ENCODE measurements at regions not wholly inside any gene's neighbourhood (a gene's known extent, or its start where the extent isn't known, plus 50 kb on each side); places are given as distances from the start of the nearest gene placed in this dataset.

- ChIA-PET POLR2A (no interaction called here), CTCF (interaction anchor here (1.4 kb wide), 1 partner anchor 325 kb away, joined by 3 read pairs; no protein-coding TSS in a partner anchor)
- no peaks in the 10 kb centered on the region for H3K36me3 Mint-ChIP-seq (ENCODE audit: low read depth)
- H3K9me3 Mint-ChIP-seq = peaks cover 2% of the 10 kb centered on the region
- DNase-seq (no peak), ATAC-seq (ENCODE audit: low read depth) (no peak)
- no peak overlapping the region for H3K4me3 Mint-ChIP-seq
- no peak overlapping the region for H3K27ac Mint-ChIP-seq
- no peaks in the 10 kb centered on the region for H3K4me1 Mint-ChIP-seq
- TF ChIP-seq, protein P1, sequence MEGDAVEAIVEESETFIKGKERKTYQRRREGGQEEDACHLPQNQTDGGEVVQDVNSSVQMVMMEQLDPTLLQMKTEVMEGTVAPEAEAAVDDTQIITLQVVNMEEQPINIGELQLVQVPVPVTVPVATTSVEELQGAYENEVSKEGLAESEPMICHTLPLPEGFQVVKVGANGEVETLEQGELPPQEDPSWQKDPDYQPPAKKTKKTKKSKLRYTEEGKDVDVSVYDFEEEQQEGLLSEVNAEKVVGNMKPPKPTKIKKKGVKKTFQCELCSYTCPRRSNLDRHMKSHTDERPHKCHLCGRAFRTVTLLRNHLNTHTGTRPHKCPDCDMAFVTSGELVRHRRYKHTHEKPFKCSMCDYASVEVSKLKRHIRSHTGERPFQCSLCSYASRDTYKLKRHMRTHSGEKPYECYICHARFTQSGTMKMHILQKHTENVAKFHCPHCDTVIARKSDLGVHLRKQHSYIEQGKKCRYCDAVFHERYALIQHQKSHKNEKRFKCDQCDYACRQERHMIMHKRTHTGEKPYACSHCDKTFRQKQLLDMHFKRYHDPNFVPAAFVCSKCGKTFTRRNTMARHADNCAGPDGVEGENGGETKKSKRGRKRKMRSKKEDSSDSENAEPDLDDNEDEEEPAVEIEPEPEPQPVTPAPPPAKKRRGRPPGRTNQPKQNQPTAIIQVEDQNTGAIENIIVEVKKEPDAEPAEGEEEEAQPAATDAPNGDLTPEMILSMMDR (IDR thresholded peaks at IDR 0.05) = no peak
- peaks cover 14% of the 10 kb centered on the region for H3K27me3 Mint-ChIP-seq
- intact Hi-C loops (cut with micrococcal nuclease) = no loop called here
Measured at GRCh38 chr18:74023220-74023619, 124.4 kb downstream of the FBXO15 start.

DNA sequence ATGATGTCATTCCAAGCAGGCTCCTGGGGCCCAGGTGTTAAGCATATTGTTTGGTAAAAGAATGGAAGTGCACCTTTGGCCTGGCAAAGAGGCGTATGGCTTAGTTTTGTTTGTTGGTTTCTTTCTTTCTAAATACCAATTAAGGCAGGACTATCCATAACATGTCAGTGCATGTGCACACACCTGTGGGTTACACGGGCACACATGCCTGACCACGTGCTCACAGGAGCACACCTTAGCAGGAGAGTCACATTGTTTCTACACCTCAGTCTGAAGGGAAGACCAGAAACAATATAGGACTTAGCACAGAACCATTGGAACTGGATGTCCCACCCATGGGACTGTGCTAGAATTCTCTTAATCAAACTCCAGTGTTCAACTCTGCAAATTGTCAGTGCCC, 127.8 kb downstream of the FBXO15 start:
- TF ChIP-seq, protein P1 (IDR thresholded peaks at IDR 0.05) = no peak
- no peak for ATAC-seq (ENCODE audit: low read depth)
- no peak overlapping the region for H3K27ac Mint-ChIP-seq
- no peaks in the 10 kb centered on the region for H3K4me1 Mint-ChIP-seq
- CTCF ChIA-PET = no interaction called here
- H3K9me3 Mint-ChIP-seq = peaks cover 4% of the 10 kb centered on the region
- POLR2A ChIA-PET = no interaction called here
- DNase-seq = no peak
- no peak overlapping the region for H3K4me3 Mint-ChIP-seq
- H3K36me3 Mint-ChIP-seq (ENCODE audit: low read depth) = no peaks in the 10 kb centered on the region
- intact Hi-C loops (cut with micrococcal nuclease) = no loop called here
- peaks cover 12% of the 10 kb centered on the region for H3K27me3 Mint-ChIP-seq

DNA sequence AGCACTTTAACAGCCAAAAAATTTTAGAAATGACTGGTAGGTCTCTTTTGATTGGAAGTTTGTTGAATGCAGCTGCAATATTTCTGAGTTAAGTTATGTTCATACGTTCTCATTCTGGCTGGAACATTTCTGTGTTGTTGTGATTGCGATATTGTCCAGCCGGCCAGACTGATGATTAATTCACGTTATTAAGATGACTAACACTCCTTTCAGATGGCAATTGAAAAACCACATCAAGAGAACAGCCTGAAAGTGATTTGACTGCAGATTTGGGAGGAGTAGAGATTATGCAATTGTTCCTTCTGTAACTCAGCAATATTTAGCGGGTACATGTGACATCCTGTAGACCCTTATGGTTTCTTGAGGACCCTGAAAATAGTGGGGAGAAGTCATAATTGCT, 133.7 kb downstream of the FBXO15 start:
- H3K4me1 Mint-ChIP-seq = no peaks in the 10 kb centered on the region
- peaks cover 2% of the 10 kb centered on the region for H3K9me3 Mint-ChIP-seq
- H3K4me3 Mint-ChIP-seq = no peak overlapping the region
- DNase-seq (no peak), ATAC-seq (ENCODE audit: low read depth) (no peak)
- H3K27me3 Mint-ChIP-seq = peaks cover 2% of the 10 kb centered on the region
- POLR2A ChIA-PET = no interaction called here
- TF ChIP-seq, protein P1 (IDR thresholded peaks at IDR 0.05) = no peak
- no peaks in the 10 kb centered on the region for H3K36me3 Mint-ChIP-seq (ENCODE audit: low read depth)
- CTCF ChIA-PET = no interaction called here
- no peak overlapping the region for H3K27ac Mint-ChIP-seq
- intact Hi-C loops (cut with micrococcal nuclease) = no loop called here

DNA sequence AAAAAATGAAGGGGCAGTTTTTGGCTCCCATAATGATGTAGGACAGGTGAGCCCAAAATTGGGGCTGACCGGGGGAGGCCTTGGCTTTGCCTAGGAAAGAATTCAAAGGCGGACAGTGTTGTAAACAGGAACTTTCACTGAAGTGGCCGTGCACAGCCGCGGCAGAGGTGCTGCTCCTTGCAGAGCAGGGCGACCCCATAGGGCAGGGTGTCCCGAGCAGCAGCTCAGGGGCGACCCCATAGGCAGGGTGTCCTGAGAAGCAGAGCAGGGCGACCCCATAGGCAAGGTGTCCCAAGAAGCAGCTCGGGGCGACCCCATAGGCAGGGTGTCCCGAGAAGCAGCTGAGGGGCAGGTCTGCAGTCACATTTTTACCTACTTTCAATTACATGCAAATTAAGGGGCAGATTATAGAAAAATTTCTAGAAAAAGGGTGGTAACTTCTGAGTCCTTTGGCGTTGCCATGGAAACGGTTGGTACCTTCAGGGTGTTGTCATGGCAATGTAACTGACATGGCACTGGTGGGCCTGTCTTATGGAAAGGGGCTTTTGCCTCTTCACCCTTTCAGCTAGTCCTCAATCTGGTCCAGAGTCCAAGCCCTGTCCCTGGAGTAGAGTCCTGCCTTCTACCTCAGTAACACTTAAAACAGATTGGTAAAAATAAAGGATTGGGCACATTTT, 134.5 kb downstream of the FBXO15 start:
- H3K9me3 Mint-ChIP-seq = peaks cover 2% of the 10 kb centered on the region
- H3K27ac Mint-ChIP-seq = no peak overlapping the region
- H3K36me3 Mint-ChIP-seq (ENCODE audit: low read depth) = no peaks in the 10 kb centered on the region

GRCh38 chr18:74006143-74006542, 141.5 kb downstream of the FBXO15 start:
- intact Hi-C loops (cut with micrococcal nuclease) = no loop called here
- TF ChIP-seq, protein P1 (IDR thresholded peaks at IDR 0.05) = no peak
- Mint-ChIP-seq H3K4me1 (peaks cover 15% of the 10 kb centered on the region), H3K4me3 (peak overlapping the region; percentile 0), H3K9me3 (no peaks in the 10 kb centered on the region), H3K27ac (no peak overlapping the region), H3K36me3 (ENCODE audit: low read depth) (no peaks in the 10 kb centered on the region), H3K27me3 (no peaks in the 10 kb centered on the region)
- ChIA-PET POLR2A (no interaction called here), CTCF (no interaction called here)
- DNase-seq (no peak), ATAC-seq (ENCODE audit: low read depth) (no peak)

More for the DNA sequence above, 134.5 kb downstream of the FBXO15 start:
- no peak overlapping the region for H3K4me3 Mint-ChIP-seq
- no peak for DNase-seq
- POLR2A ChIA-PET = no interaction called here
- no peak for ATAC-seq (ENCODE audit: low read depth)
- H3K4me1 Mint-ChIP-seq = no peaks in the 10 kb centered on the region
- no peaks in the 10 kb centered on the region for H3K27me3 Mint-ChIP-seq
- TF ChIP-seq, protein P1 (IDR thresholded peaks at IDR 0.05) = no peak
- CTCF ChIA-PET = no interaction called here
- intact Hi-C loops (cut with micrococcal nuclease) = no loop called here
